Activated naive CD4-positive, alpha-beta T cell treated with anti-CD3 and anti-CD28 coated beads, Interleukin-2, amount 10 ng/mL, durations not matched to agents 7 days and 5 days (primary cell): ENCODE measurements at regions not wholly inside any gene's neighbourhood (a gene's known extent, or its start where the extent isn't known, plus 50 kb on each side); places are given as distances from the start of the nearest gene placed in this dataset.

ENCODE experiments used
- CTCF ChIA-PET: fragments of 350-600 bp; sonication (Branson Sonifier 250); formaldehyde crosslinking; loops from one replicate; lab custom pipeline; 2021; ENCODE audit warnings: antibody characterized with exemption; lab: Charles Lee
- DNase-seq: peaks from one replicate; pipeline ENCODE4 v3.0.0-alpha.2; 2020
- H3K27ac Mint-ChIP-seq: one replicate; pipeline ENCODE4 v1.8.0; 2021; ENCODE audit warnings: mild to moderate bottlenecking, moderate library complexity, mixed read lengths
- H3K27me3 Mint-ChIP-seq: one replicate; pipeline ENCODE4 v1.8.0; 2021; ENCODE audit warnings: mild to moderate bottlenecking, mixed read lengths
- H3K36me3 Mint-ChIP-seq: one replicate; pipeline ENCODE4 v1.8.0; 2021; ENCODE audit warnings: mixed read lengths
- H3K4me1 Mint-ChIP-seq: one replicate; pipeline ENCODE4 v1.8.0; 2021; ENCODE audit warnings: mixed read lengths
- H3K4me3 Mint-ChIP-seq: one replicate; pipeline ENCODE4 v1.8.0; 2021; ENCODE audit warnings: mild to moderate bottlenecking, moderate library complexity, mixed read lengths
- H3K9me3 Mint-ChIP-seq: one replicate; pipeline ENCODE4 v1.8.0; 2021; ENCODE audit warnings: mixed read lengths

GRCh38 chr3:43907508-43907858, 216.7 kb downstream of the ABHD5 start:
- no peak for DNase-seq
- no peak overlapping the region for H3K27ac Mint-ChIP-seq

DNA sequence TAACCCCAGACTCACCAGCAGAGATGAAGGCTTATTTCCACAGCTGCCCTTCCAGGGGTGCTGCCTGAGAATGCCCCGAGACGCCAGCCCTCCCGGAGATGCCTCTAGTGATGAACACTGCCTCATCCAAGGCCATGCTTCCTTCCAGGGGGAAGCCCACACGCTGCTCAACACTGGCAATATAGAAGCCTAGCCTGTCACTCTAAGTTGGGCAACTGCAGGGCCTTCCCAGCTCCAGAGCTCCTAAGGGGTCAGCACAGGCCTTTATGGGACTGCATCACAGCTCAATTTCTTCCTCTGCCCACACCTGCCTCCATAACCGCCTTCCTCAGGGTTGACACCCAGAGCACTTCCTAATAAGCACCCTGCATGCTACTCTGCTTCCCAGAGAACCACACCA, 217.7 kb downstream of the ABHD5 start:
- Mint-ChIP-seq H3K4me3 (no peak overlapping the region), H3K36me3 (no peaks in the 10 kb centered on the region), H3K4me1 (no peaks in the 10 kb centered on the region), H3K27me3 (peaks cover 21% of the 10 kb centered on the region), H3K27ac (no peak overlapping the region), H3K9me3 (no peaks in the 10 kb centered on the region)
- no peak for DNase-seq
- CTCF ChIA-PET: no interaction called here

More at GRCh38 chr3:43907508-43907858, 216.7 kb downstream of the ABHD5 start:
- no peaks in the 10 kb centered on the region for H3K4me1 Mint-ChIP-seq
- H3K4me3 Mint-ChIP-seq: no peak overlapping the region
- no peaks in the 10 kb centered on the region for H3K9me3 Mint-ChIP-seq
- H3K27me3 Mint-ChIP-seq: peaks cover 14% of the 10 kb centered on the region
- CTCF ChIA-PET: no interaction called here
- H3K36me3 Mint-ChIP-seq: no peaks in the 10 kb centered on the region

DNA sequence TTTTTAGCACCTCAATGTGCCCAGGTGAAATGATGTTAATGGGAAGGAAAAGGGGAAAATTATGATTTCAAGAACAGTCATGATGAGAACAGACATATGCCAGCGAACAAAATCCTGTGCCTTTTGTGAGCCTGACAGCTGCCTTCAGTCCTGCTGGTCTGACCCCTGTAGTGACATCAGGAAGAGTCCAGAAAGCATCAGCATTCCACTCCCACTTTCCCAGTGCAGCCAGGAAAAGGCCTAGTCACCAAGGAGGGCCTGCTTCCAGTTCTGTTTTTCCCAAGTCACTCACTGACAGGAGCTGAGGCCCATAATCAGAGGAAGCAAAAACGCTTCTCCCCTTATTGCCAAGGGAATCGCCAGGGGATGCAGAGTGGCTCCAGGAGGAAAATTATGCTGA, 218.4 kb downstream of the ABHD5 start:
- Mint-ChIP-seq H3K4me1 (no peaks in the 10 kb centered on the region), H3K4me3 (no peak overlapping the region), H3K36me3 (no peaks in the 10 kb centered on the region), H3K27me3 (peaks cover 21% of the 10 kb centered on the region), H3K27ac (no peak overlapping the region), H3K9me3 (no peaks in the 10 kb centered on the region)
- DNase-seq: no peak
- CTCF ChIA-PET: no interaction called here

GRCh38 chr3:43910750-43911149, 220.0 kb downstream of the ABHD5 start:
- Mint-ChIP-seq H3K9me3 (no peaks in the 10 kb centered on the region), H3K27ac (no peak overlapping the region), H3K36me3 (no peaks in the 10 kb centered on the region), H3K4me3 (no peak overlapping the region), H3K4me1 (no peaks in the 10 kb centered on the region), H3K27me3 (peaks cover 31% of the 10 kb centered on the region)
- DNase-seq: no peak
- CTCF ChIA-PET: no interaction called here

- DNase-seq: no peak
- no peaks in the 10 kb centered on the region for H3K9me3 Mint-ChIP-seq
- H3K27me3 Mint-ChIP-seq: peaks cover 20% of the 10 kb centered on the region
- H3K36me3 Mint-ChIP-seq: no peaks in the 10 kb centered on the region
- H3K27ac Mint-ChIP-seq: no peak overlapping the region
- H3K4me3 Mint-ChIP-seq: no peak overlapping the region
- CTCF ChIA-PET: no interaction called here
- H3K4me1 Mint-ChIP-seq: no peaks in the 10 kb centered on the region
Measured at GRCh38 chr3:43913036-43913948, 222.6 kb downstream of the ABHD5 start.

DNA sequence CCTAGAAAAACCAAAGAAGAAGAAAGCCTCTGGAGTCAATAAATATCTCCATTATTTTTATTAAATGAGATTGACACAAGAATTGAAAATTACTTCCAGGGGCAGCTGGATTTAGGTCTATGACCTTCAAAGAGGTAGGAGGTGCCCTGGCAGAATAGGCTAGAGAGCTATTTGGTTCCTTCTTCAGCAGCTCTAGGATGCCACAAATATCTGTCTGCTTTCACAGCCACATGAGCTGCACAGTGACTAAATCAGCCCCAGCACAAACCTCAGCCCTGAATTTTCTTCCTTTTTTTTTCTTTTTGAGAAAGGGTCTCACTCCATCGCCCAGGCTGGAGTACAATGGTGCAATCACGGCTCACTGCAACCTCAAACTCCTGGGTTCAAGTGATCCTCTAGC, 223.5 kb downstream of the ABHD5 start:
- Mint-ChIP-seq H3K27me3 (peaks cover 20% of the 10 kb centered on the region), H3K4me3 (no peak overlapping the region), H3K36me3 (no peaks in the 10 kb centered on the region), H3K4me1 (no peaks in the 10 kb centered on the region), H3K9me3 (no peaks in the 10 kb centered on the region), H3K27ac (no peak overlapping the region)
- no peak for DNase-seq
- CTCF ChIA-PET: interaction anchor here (0.6 kb wide), 1 partner anchor 510 kb away, joined by 4 read pairs; no protein-coding TSS in a partner anchor

DNA sequence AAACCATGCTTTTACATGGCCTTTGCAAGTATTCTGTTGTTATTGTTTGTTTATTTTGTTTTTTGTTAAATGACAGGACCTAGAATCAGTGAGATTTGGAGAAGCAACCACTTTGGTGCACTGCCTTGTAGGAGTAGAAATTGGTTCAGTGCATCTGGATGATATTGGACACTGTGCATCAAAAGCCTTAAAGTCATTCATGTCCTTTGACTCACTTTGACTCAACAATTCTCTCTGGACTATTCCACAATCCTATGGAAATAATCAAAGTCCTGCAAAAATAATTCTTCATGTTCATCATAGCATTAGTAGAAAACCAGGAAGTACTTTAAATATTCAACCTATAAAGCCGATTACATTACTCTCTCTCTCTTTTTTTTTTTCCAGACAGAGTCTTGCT, 224.8 kb downstream of the ABHD5 start:
- H3K27me3 Mint-ChIP-seq: peaks cover 20% of the 10 kb centered on the region
- H3K9me3 Mint-ChIP-seq: no peaks in the 10 kb centered on the region
- CTCF ChIA-PET: no interaction called here
- no peaks in the 10 kb centered on the region for H3K36me3 Mint-ChIP-seq
- no peak for DNase-seq
- H3K4me1 Mint-ChIP-seq: no peaks in the 10 kb centered on the region
- H3K27ac Mint-ChIP-seq: no peak overlapping the region
- no peak overlapping the region for H3K4me3 Mint-ChIP-seq

DNA sequence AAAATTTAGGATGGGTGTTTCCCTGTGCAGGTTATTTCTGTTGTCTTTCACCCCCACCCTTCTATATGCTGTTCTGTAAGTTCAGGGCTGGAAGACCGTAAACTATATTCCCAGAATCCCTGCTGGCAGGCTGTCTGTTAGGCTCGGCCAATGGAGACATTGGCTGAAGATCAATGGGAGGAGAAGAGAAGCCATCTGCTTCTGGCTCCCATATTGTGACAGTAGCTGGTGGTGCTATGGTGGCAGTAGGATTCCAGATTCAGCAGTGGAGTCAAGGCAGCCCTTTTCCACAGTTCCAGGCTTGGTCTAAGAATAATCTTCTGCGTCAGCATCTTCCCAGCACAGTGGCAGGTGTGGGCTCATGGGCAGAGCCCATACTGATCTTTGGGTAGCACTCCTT, 226.6 kb downstream of the ABHD5 start:
- Mint-ChIP-seq H3K27me3 (peaks cover 28% of the 10 kb centered on the region), H3K4me1 (no peaks in the 10 kb centered on the region), H3K27ac (no peak overlapping the region), H3K4me3 (no peak overlapping the region), H3K9me3 (no peaks in the 10 kb centered on the region), H3K36me3 (no peaks in the 10 kb centered on the region)
- CTCF ChIA-PET: no interaction called here
- no peak for DNase-seq

DNA sequence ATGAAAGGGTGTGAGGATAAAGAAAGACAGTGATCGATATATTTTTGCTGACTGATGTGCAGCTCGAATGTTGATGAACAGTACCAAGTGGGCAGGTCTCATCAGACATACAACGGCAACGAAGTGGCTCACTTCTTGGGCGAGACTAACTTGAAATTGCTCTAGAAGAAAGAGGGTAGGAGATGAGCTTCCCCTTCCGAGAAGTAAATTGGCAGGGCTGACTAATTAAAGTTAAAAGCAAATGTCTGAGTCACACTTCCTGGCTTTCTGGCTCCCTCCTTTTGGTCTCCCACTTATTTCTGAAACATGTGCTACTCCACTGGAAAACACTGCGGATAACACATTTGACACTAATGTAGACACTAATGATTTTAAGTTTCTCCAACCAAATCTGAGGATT, 228.3 kb downstream of the ABHD5 start:
- DNase-seq: no peak
- Mint-ChIP-seq H3K27me3 (peaks cover 39% of the 10 kb centered on the region), H3K9me3 (no peaks in the 10 kb centered on the region), H3K27ac (no peak overlapping the region), H3K4me3 (no peak overlapping the region), H3K36me3 (no peaks in the 10 kb centered on the region), H3K4me1 (no peaks in the 10 kb centered on the region)
- CTCF ChIA-PET: no interaction called here

- no peak overlapping the region for H3K4me3 Mint-ChIP-seq
- CTCF ChIA-PET: no interaction called here
- H3K27ac Mint-ChIP-seq: no peak overlapping the region
- H3K36me3 Mint-ChIP-seq: no peaks in the 10 kb centered on the region
- no peak for DNase-seq
- peaks cover 41% of the 10 kb centered on the region for H3K27me3 Mint-ChIP-seq
- no peaks in the 10 kb centered on the region for H3K4me1 Mint-ChIP-seq
- H3K9me3 Mint-ChIP-seq: no peaks in the 10 kb centered on the region
Measured at GRCh38 chr3:43921056-43921648, 230.4 kb downstream of the ABHD5 start.

DNA sequence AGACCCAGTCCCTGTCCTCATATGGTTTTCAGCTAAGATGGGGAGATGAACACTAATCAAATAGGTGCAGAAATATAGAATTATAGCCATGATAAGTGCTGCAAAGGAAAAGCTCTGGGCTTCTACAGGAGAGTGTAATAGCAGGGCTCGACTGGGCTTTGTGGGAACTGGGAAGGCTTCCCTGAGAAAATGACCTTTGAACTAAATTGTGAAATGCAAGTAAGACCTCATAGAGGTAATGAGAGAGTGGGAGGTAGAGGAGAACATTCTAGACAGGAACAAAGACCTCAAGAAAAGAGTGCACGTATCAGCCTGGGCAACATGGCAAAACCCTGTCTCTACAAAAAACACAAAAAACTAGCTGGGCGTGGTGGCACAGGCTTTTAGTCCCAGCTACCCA, 231.6 kb downstream of the ABHD5 start:
- H3K9me3 Mint-ChIP-seq: no peaks in the 10 kb centered on the region
- DNase-seq: no peak
- H3K27me3 Mint-ChIP-seq: peaks cover 44% of the 10 kb centered on the region
- H3K36me3 Mint-ChIP-seq: no peaks in the 10 kb centered on the region
- H3K4me1 Mint-ChIP-seq: no peaks in the 10 kb centered on the region
- H3K4me3 Mint-ChIP-seq: no peak overlapping the region
- CTCF ChIA-PET: no interaction called here
- no peak overlapping the region for H3K27ac Mint-ChIP-seq

GRCh38 chr3:43923104-43923882, 232.6 kb downstream of the ABHD5 start:
- peaks cover 49% of the 10 kb centered on the region for H3K27me3 Mint-ChIP-seq
- no peaks in the 10 kb centered on the region for H3K4me1 Mint-ChIP-seq
- no peak for DNase-seq
- H3K27ac Mint-ChIP-seq: no peak overlapping the region
- CTCF ChIA-PET: no interaction called here
- H3K9me3 Mint-ChIP-seq: no peaks in the 10 kb centered on the region
- H3K4me3 Mint-ChIP-seq: no peak overlapping the region
- H3K36me3 Mint-ChIP-seq: no peaks in the 10 kb centered on the region

- H3K27ac Mint-ChIP-seq: no peak overlapping the region
- H3K36me3 Mint-ChIP-seq: no peaks in the 10 kb centered on the region
- H3K4me1 Mint-ChIP-seq: no peaks in the 10 kb centered on the region
- H3K27me3 Mint-ChIP-seq: peaks cover 48% of the 10 kb centered on the region
- DNase-seq: no peak
- CTCF ChIA-PET: no interaction called here
- no peak overlapping the region for H3K4me3 Mint-ChIP-seq
- H3K9me3 Mint-ChIP-seq: no peaks in the 10 kb centered on the region
Measured at GRCh38 chr3:43926055-43926454, 235.3 kb downstream of the ABHD5 start.

GRCh38 chr3:43932921-43933320, 242.2 kb downstream of the ABHD5 start:
- Mint-ChIP-seq H3K27ac (no peak overlapping the region), H3K4me1 (no peaks in the 10 kb centered on the region), H3K27me3 (peaks cover 17% of the 10 kb centered on the region), H3K36me3 (no peaks in the 10 kb centered on the region), H3K4me3 (no peak overlapping the region), H3K9me3 (no peaks in the 10 kb centered on the region)
- DNase-seq: no peak
- CTCF ChIA-PET: no interaction called here
